ENCODE measurements at regions not wholly inside any gene's neighbourhood (a gene's known extent, or its start where the extent isn't known, plus 50 kb on each side); places are given as distances from the start of the nearest gene placed in this dataset.

DNA sequence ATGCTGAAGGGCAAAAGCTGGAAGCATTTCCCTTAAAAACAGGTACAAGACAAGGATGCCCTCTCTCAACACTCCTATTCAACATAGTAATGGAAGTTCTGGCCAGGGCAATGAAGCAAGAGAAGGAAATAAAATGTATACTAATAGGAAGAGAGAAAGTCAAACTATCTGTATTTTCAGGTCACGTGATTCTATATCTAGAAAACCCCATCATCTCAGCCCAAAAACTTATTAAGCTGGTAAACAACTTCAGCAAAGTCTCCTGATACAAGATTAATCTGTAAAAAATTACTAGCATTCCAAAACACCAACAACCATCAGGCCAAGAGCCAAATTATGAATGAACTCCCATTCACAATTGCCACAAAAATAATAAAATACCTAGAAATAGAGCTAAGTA lies 213.2 kb upstream of the CNTNAP5 start:
- Mint-ChIP-seq H3K4me1 (no peaks in the 10 kb centered on the region), H3K27me3 (no peaks in the 10 kb centered on the region), H3K4me3 (no peak overlapping the region), H3K27ac (no peak overlapping the region), H3K9me3 (no peaks in the 10 kb centered on the region), H3K36me3 (ENCODE audit: low read depth) (no peaks in the 10 kb centered on the region)
- ATAC-seq (ENCODE audit: low read depth) (no peak), DNase-seq (no peak)
- intact Hi-C loops (cut with micrococcal nuclease): no loop called here
- ChIA-PET POLR2A (no interaction called here), CTCF (no interaction called here)
- TF ChIP-seq, protein P1, sequence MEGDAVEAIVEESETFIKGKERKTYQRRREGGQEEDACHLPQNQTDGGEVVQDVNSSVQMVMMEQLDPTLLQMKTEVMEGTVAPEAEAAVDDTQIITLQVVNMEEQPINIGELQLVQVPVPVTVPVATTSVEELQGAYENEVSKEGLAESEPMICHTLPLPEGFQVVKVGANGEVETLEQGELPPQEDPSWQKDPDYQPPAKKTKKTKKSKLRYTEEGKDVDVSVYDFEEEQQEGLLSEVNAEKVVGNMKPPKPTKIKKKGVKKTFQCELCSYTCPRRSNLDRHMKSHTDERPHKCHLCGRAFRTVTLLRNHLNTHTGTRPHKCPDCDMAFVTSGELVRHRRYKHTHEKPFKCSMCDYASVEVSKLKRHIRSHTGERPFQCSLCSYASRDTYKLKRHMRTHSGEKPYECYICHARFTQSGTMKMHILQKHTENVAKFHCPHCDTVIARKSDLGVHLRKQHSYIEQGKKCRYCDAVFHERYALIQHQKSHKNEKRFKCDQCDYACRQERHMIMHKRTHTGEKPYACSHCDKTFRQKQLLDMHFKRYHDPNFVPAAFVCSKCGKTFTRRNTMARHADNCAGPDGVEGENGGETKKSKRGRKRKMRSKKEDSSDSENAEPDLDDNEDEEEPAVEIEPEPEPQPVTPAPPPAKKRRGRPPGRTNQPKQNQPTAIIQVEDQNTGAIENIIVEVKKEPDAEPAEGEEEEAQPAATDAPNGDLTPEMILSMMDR (IDR thresholded peaks at IDR 0.05): no peak

DNA sequence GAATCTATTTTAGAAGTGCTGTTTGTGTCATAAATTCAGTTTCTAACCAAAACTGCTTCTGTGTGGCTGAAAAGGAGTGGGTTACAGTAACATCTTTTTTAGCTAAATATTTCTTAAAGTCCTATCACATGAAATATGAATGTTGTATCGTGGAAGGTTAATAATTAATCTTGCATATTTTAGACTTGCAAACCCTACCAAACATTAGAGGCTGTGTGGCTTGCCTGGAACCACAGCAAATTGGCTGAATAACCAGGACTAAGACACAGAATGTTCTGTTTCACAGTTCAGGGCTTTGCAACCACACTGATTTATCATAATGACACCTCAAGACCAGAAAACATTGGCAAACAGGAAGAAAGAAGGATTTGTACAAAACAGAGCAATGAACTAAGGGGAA lies 208.9 kb upstream of the CNTNAP5 start:
- no peaks in the 10 kb centered on the region for H3K9me3 Mint-ChIP-seq
- TF ChIP-seq, protein P1 (IDR thresholded peaks at IDR 0.05): no peak
- no peak for ATAC-seq (ENCODE audit: low read depth)
- DNase-seq: no peak
- no peaks in the 10 kb centered on the region for H3K36me3 Mint-ChIP-seq (ENCODE audit: low read depth)
- no peaks in the 10 kb centered on the region for H3K4me1 Mint-ChIP-seq
- no peaks in the 10 kb centered on the region for H3K27me3 Mint-ChIP-seq
- no peak overlapping the region for H3K27ac Mint-ChIP-seq
- CTCF ChIA-PET: no interaction called here
- POLR2A ChIA-PET: no interaction called here
- intact Hi-C loops (cut with micrococcal nuclease): no loop called here
- no peak overlapping the region for H3K4me3 Mint-ChIP-seq

DNA sequence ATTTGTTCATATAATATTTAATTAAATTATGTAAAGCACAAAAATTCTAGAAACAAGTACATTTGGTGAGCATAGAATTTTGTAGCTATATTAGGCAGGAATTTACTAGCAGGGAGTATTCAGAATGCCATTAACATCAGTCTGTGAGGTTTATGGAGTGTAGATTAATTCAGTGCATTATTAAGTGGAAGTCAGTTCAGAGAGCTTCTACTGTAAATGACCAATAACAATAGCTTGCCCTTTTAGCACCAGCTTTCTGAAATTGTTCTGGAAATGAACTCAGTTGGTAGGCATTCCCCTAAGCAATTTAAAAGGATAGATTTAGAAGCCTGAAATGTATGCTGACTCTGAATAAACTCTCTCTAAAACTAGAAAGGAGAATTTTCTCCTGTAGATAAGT lies 208.2 kb upstream of the CNTNAP5 start:
- ChIA-PET POLR2A (no interaction called here), CTCF (no interaction called here)
- H3K4me1 Mint-ChIP-seq: no peaks in the 10 kb centered on the region
- ATAC-seq (ENCODE audit: low read depth) (no peak), DNase-seq (no peak)
- no peak overlapping the region for H3K27ac Mint-ChIP-seq
- intact Hi-C loops (cut with micrococcal nuclease): no loop called here
- H3K27me3 Mint-ChIP-seq: no peaks in the 10 kb centered on the region
- TF ChIP-seq, protein P1 (IDR thresholded peaks at IDR 0.05): no peak
- H3K36me3 Mint-ChIP-seq (ENCODE audit: low read depth): no peaks in the 10 kb centered on the region
- H3K9me3 Mint-ChIP-seq: no peaks in the 10 kb centered on the region
- no peak overlapping the region for H3K4me3 Mint-ChIP-seq

DNA sequence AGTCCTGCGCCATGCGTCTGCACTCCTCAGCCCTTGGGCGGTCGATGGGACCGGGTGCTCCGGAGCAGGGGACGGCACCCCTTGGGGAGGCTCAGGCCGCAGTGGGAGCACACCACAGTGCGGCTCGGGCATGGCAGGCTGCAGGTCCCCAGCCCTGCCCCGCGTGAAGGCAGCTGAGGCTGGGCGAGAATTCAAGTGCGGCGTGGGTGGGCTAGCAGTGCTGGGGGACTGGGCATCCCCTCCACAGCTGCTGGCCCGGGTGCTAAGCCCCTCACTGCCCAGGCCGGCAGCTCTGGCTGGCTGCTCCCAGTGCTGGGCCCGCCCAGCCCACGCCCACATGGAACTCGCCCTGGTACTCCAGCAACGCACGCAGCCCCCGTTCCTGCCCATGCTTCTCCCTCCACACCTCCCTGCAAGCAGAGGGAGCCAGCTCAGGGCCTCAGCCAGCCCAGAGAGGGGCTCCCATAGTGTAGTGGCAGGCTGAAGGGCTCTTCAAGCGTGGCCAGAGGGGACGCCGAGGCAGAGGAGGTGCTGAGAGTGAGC lies 198.3 kb upstream of the CNTNAP5 start:
- Mint-ChIP-seq H3K36me3 (ENCODE audit: low read depth) (no peaks in the 10 kb centered on the region), H3K4me3 (no peak overlapping the region), H3K27me3 (no peaks in the 10 kb centered on the region), H3K27ac (no peak overlapping the region), H3K9me3 (peaks cover 2% of the 10 kb centered on the region), H3K4me1 (no peaks in the 10 kb centered on the region)
- ChIA-PET CTCF (no interaction called here), POLR2A (no interaction called here)
- ATAC-seq (ENCODE audit: low read depth): no peak
- TF ChIP-seq, protein P1 (IDR thresholded peaks at IDR 0.05): no peak
- DNase-seq: no peak
- intact Hi-C loops (cut with micrococcal nuclease): no loop called here

DNA sequence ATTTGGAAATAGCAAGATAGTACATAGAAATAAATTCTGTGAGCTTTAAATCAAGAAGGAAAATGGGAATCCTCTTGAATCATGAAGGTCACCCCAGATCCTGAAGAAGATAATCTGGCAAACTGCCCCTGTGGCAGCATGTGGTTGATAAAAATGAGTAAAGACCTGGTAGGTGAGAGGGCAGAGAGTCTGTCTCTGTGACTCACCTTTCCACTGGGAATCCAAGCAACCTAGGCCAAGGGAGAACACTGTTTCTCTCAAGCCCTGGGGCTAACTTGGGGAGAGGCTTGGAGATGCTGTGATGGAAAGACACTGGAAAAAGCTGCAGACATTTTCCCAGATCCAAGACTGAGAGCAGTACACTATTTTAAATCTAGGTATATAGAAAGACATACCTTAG lies 185.8 kb upstream of the CNTNAP5 start:
- TF ChIP-seq, protein P1 (IDR thresholded peaks at IDR 0.05): no peak
- POLR2A ChIA-PET: no interaction called here
- intact Hi-C loops (cut with micrococcal nuclease): no loop called here
- H3K9me3 Mint-ChIP-seq: peaks cover 11% of the 10 kb centered on the region
- H3K4me1 Mint-ChIP-seq: no peaks in the 10 kb centered on the region
- DNase-seq (no peak), ATAC-seq (ENCODE audit: low read depth) (no peak)
- H3K36me3 Mint-ChIP-seq (ENCODE audit: low read depth): no peaks in the 10 kb centered on the region
- CTCF ChIA-PET: no interaction called here
- no peaks in the 10 kb centered on the region for H3K27me3 Mint-ChIP-seq
- no peak overlapping the region for H3K27ac Mint-ChIP-seq
- no peak overlapping the region for H3K4me3 Mint-ChIP-seq
